Astrocyte of the cerebellum (primary cell): ENCODE measurements at regions not wholly inside any gene's neighbourhood (a gene's known extent, or its start where the extent isn't known, plus 50 kb on each side); places are given as distances from the start of the nearest gene placed in this dataset.
"Not testable (repeated sequence)": the region's sequence is repeated elsewhere in the genome, so short reads cannot be mapped to it uniquely, and the experiment has no call there.

ENCODE experiments used
- DNase-seq: peaks from one replicate; pipeline ENCODE4 v3.0.0-alpha.2; 2011; ENCODE audit warnings: low read depth
- H3K4me3 ChIP-seq: 2 replicates; pipeline ENCODE4 v1.5.1; 2011; ENCODE audit warnings: mild to moderate bottlenecking, low read depth, low read length, moderate library complexity
- CTCF ChIP-seq: IDR thresholded peaks from 2 replicates; pipeline ENCODE4 v1.5.1; 2012; ENCODE audit warnings: low read length, low read depth, moderate library complexity, mild to moderate bottlenecking; ENCODE audit errors: missing control alignments
- in situ Hi-C: cut with HindIII; loops from 2 replicates; pipeline ENCODE4 v1.10.0; 2017; ENCODE audit warnings: low sequenced_read_pairs

DNA sequence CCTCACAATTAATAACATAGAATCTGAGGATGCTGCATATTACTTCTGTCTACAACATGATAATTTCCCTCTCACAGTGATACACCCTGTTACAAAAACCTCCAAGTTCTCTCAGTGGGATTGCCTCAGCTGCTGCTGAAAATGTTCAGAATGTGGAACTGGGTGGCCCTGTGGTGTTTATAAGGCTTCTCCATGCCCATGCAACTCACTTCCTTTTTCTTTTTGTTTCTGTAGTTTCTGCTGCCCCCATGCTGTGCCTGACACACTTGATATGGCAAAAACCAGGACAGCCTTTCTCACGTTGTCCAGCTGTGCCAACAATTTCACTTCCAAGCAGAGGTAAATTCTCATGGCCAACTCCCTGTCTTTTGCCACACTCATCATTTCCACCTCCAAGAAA is 206.2 kb downstream of the RPIA start:
- in situ Hi-C loops: no loop called here
- no peak overlapping the region for H3K4me3 ChIP-seq
- no peak for TF ChIP-seq CTCF
- DNase-seq: no peak

- TF ChIP-seq CTCF: peak; percentile 77
- no peak overlapping the region for H3K4me3 ChIP-seq
- in situ Hi-C loops: no loop called here
- DNase-seq: no peak
Observed at GRCh38 chr2:88903749-88904353, 212.4 kb downstream of the RPIA start.

DNA sequence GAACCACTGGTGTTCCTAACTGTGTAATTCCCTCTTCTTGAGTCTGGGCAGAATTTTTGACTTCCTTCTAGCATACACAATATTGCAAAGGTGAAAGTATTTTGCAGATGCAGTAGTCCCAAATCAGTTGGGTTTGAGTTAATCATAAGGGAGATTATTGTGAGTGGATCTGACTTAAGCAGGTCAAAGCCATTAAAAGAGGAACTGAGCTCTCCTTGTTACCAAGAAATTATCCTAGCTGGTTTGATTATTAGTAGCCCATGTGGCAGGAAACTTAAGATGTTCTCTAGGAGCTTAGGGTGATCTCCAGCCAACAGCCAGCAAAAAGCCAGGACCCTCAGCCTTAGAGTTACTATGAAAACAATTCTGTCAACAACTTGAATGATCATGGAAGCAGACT is 221.8 kb downstream of the RPIA start:
- DNase-seq: no peak
- TF ChIP-seq CTCF: no peak
- H3K4me3 ChIP-seq: no peak overlapping the region
- in situ Hi-C loops: no loop called here

GRCh38 chr2:88919087-88919738 is 227.7 kb downstream of the RPIA start:
- TF ChIP-seq CTCF: peak; percentile 69
- no peak overlapping the region for H3K4me3 ChIP-seq
- DNase-seq: no peak
- in situ Hi-C loops: no loop called here

GRCh38 chr2:88920399-88920798 is 228.9 kb downstream of the RPIA start:
- in situ Hi-C loops, DNase-seq, H3K4me3 ChIP-seq: not testable (repeated sequence)

- TF ChIP-seq CTCF: no peak
- in situ Hi-C loops: no loop called here
- no peak for DNase-seq
- no peak overlapping the region for H3K4me3 ChIP-seq
Observed at GRCh38 chr2:88924533-88924932, 233.1 kb downstream of the RPIA start.

DNA sequence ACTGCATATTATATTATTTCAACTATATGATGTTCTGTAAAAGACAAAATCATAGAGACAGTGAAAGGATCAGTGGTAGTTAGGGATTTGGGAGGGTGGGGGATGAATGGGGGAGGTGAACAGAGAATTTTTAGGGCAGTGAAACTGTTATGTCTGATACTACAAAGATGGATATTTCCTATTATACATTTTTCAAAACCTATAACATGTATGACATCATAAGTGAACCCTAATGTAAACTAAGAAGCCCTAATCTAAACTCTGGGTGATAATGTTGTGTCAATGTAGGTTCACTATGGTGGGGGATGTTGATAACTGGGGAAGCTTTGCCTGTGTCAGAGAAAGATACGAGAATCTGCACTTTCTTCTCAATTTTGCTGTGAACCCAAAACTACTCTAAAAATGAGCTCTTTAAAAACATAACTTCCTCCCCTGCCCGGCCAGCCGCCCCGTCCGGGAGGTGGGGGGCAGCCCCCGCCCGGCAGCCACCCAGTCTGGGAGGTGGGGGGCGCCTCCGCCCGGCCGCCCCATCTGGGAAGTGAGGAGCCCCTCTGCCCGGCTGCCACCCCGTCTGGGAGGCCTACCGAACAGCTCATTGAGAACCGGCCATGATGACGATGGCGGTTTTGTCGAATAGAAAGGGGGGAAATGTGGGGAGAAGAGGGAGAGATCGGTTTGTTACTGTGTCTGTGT is 234.4 kb downstream of the RPIA start:
- in situ Hi-C loops: no loop called here
- no peak for TF ChIP-seq CTCF
- DNase-seq: no peak
- no peak overlapping the region for H3K4me3 ChIP-seq
